H1 (cell line): ENCODE measurements at regions not wholly inside any gene's neighbourhood (a gene's known extent, or its start where the extent isn't known, plus 50 kb on each side); places are given as distances from the start of the nearest gene placed in this dataset.

Source experiments
- CTCF ChIA-PET: fragments of 300-600 bp; sonication (Branson Sonifier 250); formaldehyde crosslinking; loops from one replicate; lab custom pipeline; 2021; ENCODE audit not compliant: partially characterized antibody; lab: Charles Lee
- POLR2A ChIA-PET: fragments of 300-600 bp; sonication (Branson Sonifier 250); formaldehyde crosslinking; loops from one replicate; lab custom pipeline; 2021; ENCODE audit warnings: inconsistent platforms; ENCODE audit not compliant: partially characterized antibody; lab: Charles Lee
- DNase-seq, 2 experiments: peaks; one replicate each; pipeline versions ENCODE4 v3.0.0 to v3.0.0-alpha.2; 2010 to 2022; ENCODE audit warnings: low spot score in 2 of 2, low read depth in 1 of 2, mixed read lengths in 1 of 2
- FAIRE-seq: peaks from 2 replicates; lab custom pipeline; 2011; peaks lifted over from hg19 to GRCh38; lab: Jason Lieb, UNC
- H2AFZ ChIP-seq: 2 replicates; pipeline ENCODE4 v1.8.1; 2012; ENCODE audit warnings: low read length, inconsistent platforms
- H2AK5ac ChIP-seq: 2 replicates; pipeline ENCODE4 v1.6.1; 2013; ENCODE audit warnings: low read depth, low read length
- H2BK120ac ChIP-seq: replicated peaks from 2 replicates; pipeline ENCODE3; 2013; ENCODE audit warnings: low read depth, low read length, inconsistent platforms
- H2BK12ac ChIP-seq: 2 replicates; pipeline ENCODE4 v1.6.1; 2013; ENCODE audit warnings: low read depth, low read length
- H2BK15ac ChIP-seq: 2 replicates; pipeline ENCODE4 v1.6.1; 2013; ENCODE audit warnings: low read length
- H2BK20ac ChIP-seq: 2 replicates; pipeline ENCODE4 v1.6.1; 2013; ENCODE audit warnings: low read length
- H2BK5ac ChIP-seq: 2 replicates; pipeline ENCODE4 v1.6.1; 2013; ENCODE audit warnings: low read depth, low read length
- H3K14ac ChIP-seq: 2 replicates; pipeline ENCODE4 v1.6.1; 2013; ENCODE audit warnings: inconsistent platforms; ENCODE audit not compliant: insufficient read length
- H3K18ac ChIP-seq: 2 replicates; pipeline ENCODE4 v1.6.1; 2013; ENCODE audit warnings: low read length; ENCODE audit errors: extremely low read depth
- H3K23ac ChIP-seq: 2 replicates; pipeline ENCODE4 v1.6.1; 2013; ENCODE audit warnings: inconsistent platforms; ENCODE audit not compliant: insufficient read length
- H3K23me2 ChIP-seq: 2 replicates; pipeline ENCODE4 v1.6.1; 2013; ENCODE audit warnings: low read depth, low read length
- H3K27ac ChIP-seq: 2 replicates; pipeline ENCODE4 v1.6.1; 2011; ENCODE audit warnings: low read depth, low read length, inconsistent platforms
- H3K27me3 ChIP-seq, 4 experiments: replicated peaks in 1 of 4; 1 replicate in 1 of 4; 2 replicates in 3 of 4; pipeline versions ENCODE4 v1.6.1 to v1.8.1; 2011 to 2013; ENCODE audit warnings: low read length in 3 of 4, mild to moderate bottlenecking in 3 of 4, inconsistent platforms in 2 of 4, mixed read lengths in 2 of 4, moderate library complexity in 1 of 4; ENCODE audit not compliant: control insufficient read depth in 3 of 4, insufficient read depth in 3 of 4; ENCODE audit errors: extremely low read depth in 1 of 4
- H3K36me3 ChIP-seq, 4 experiments: 2 replicates each; pipeline versions ENCODE4 v1.6.1 to v1.8.1; 2011 to 2013; ENCODE audit warnings: mild to moderate bottlenecking in 4 of 4, low read length in 3 of 4, moderate library complexity in 2 of 4, control low read depth in 1 of 4, inconsistent platforms in 1 of 4; ENCODE audit not compliant: insufficient read depth in 4 of 4, control insufficient read depth in 2 of 4
- H3K4ac ChIP-seq: replicated peaks from 2 replicates; pipeline ENCODE3; 2013; ENCODE audit warnings: low read length, low read depth, mixed read lengths, inconsistent platforms; ENCODE audit not compliant: insufficient read length
- H3K4me1 ChIP-seq, 4 experiments: replicated peaks in 1 of 4; 1 replicate in 1 of 4; 2 replicates in 3 of 4; pipeline versions ENCODE4 v1.6.1 to v1.8.1; 2011 to 2013; ENCODE audit warnings: low read length in 3 of 4, inconsistent platforms in 2 of 4, mixed read lengths in 1 of 4; ENCODE audit not compliant: insufficient read depth in 4 of 4, control insufficient read depth in 3 of 4
- H3K4me2 ChIP-seq, 2 experiments: 2 replicates each; pipeline versions ENCODE4 v1.6.1 to v1.8.1; 2011 to 2013; ENCODE audit warnings: low read depth in 2 of 2, low read length in 2 of 2, control low read depth in 1 of 2, inconsistent platforms in 1 of 2, mild to moderate bottlenecking in 1 of 2; ENCODE audit not compliant: insufficient read depth in 1 of 2
- H3K4me3 ChIP-seq, 4 experiments: fragments of 200-600, 300-600 bp in 1 of 4; sonication (generic), shearing (Covaris generic), sonication (Bioruptor Twin) in 1 of 4; 2 replicates each; pipeline versions ENCODE4 v1.5.1 to v1.8.1; 2011 to 2016; ENCODE audit warnings: low read length in 4 of 4, low read depth in 3 of 4, control low read depth in 2 of 4, inconsistent platforms in 2 of 4, mild to moderate bottlenecking in 2 of 4, mixed read lengths in 1 of 4, moderate library complexity in 1 of 4; ENCODE audit not compliant: insufficient read depth in 2 of 4; ENCODE audit errors: extremely low read depth in 1 of 4
- H3K56ac ChIP-seq: replicated peaks from 2 replicates; pipeline ENCODE3; 2013; ENCODE audit warnings: low read depth, mild to moderate bottlenecking, mixed read lengths, low read length, inconsistent platforms; ENCODE audit not compliant: insufficient read length
- H3K79me1 ChIP-seq: 2 replicates; pipeline ENCODE4 v1.6.1; 2013; ENCODE audit warnings: low read depth, low read length, control low read depth
- H3K79me2 ChIP-seq, 2 experiments: 2 replicates each; pipeline versions ENCODE4 v1.6.1 to v1.8.1; 2012 to 2013; ENCODE audit warnings: low read length in 2 of 2, mild to moderate bottlenecking in 2 of 2, inconsistent platforms in 1 of 2; ENCODE audit not compliant: insufficient read depth in 2 of 2, control insufficient read depth in 1 of 2
- H3K9ac ChIP-seq, 4 experiments: replicated peaks in 1 of 4; 1 replicate in 1 of 4; 2 replicates in 3 of 4; pipeline versions ENCODE4 v1.6.1 to v1.8.1; 2011 to 2013; ENCODE audit warnings: low read depth in 3 of 4, low read length in 3 of 4, control low read depth in 2 of 4, mild to moderate bottlenecking in 2 of 4, moderate library complexity in 2 of 4, inconsistent platforms in 1 of 4; ENCODE audit errors: extremely low read depth in 1 of 4
- H3K9me3 ChIP-seq, 2 experiments: 2 replicates each; pipeline versions ENCODE4 v1.6.1 to v1.8.1; 2012 to 2013; ENCODE audit warnings: mild to moderate bottlenecking in 2 of 2, moderate library complexity in 2 of 2, control low read depth in 1 of 2, inconsistent platforms in 1 of 2, low read depth in 1 of 2, low read length in 1 of 2, mixed read lengths in 1 of 2; ENCODE audit not compliant: insufficient read depth in 2 of 2
- H4K20me1 ChIP-seq, 2 experiments: replicated peaks in 1 of 2; 2 replicates each; pipeline versions ENCODE3 to v1.8.1; 2011 to 2013; ENCODE audit warnings: inconsistent platforms in 2 of 2, low read length in 2 of 2, mild to moderate bottlenecking in 1 of 2; ENCODE audit not compliant: insufficient read depth in 2 of 2, control insufficient read depth in 1 of 2
- H4K5ac ChIP-seq: 2 replicates; pipeline ENCODE4 v1.6.1; 2013; ENCODE audit warnings: low read length, low read depth, mixed read lengths, inconsistent platforms; ENCODE audit not compliant: insufficient read length
- H4K8ac ChIP-seq: 2 replicates; pipeline ENCODE4 v1.8.0; 2013; ENCODE audit warnings: mild to moderate bottlenecking, moderate library complexity, low read length, inconsistent platforms; ENCODE audit not compliant: insufficient read depth; ENCODE audit errors: extremely low read depth
- H4K91ac ChIP-seq: replicated peaks from 2 replicates; pipeline ENCODE3; 2013; ENCODE audit warnings: low read length, mixed read lengths, inconsistent platforms; ENCODE audit not compliant: insufficient read length
- ATF3 ChIP-seq: IDR thresholded peaks from 2 replicates; pipeline ENCODE4 v1.6.1; 2011; ENCODE audit warnings: low read depth, mild to moderate bottlenecking, low read length; ENCODE audit not compliant: insufficient read depth
- CREB1 ChIP-seq: IDR thresholded peaks from 2 replicates; pipeline ENCODE4 v1.6.1; 2012; ENCODE audit warnings: inconsistent platforms
- CTCF ChIP-seq, 3 experiments: IDR thresholded peaks; 1 replicate in 2 of 3; 2 replicates in 1 of 3; pipeline versions ENCODE4 v1.5.1 to v1.6.1; 2011; ENCODE audit warnings: low read length in 3 of 3, mild to moderate bottlenecking in 3 of 3, inconsistent platforms in 2 of 3, low read depth in 1 of 3, moderate library complexity in 1 of 3; ENCODE audit not compliant: insufficient read depth in 1 of 3; ENCODE audit errors: control extremely low read depth in 1 of 3
- EGR1 ChIP-seq: IDR thresholded peaks from 2 replicates; pipeline ENCODE4 v1.6.1; 2011; ENCODE audit warnings: low read depth, low read length, borderline replicate concordance
- MAX ChIP-seq: IDR thresholded peaks from 2 replicates; pipeline ENCODE4 v1.6.1; 2012; ENCODE audit warnings: inconsistent platforms
- NRF1 ChIP-seq: IDR thresholded peaks from 2 replicates; pipeline ENCODE4 v1.6.1; 2011; ENCODE audit warnings: mild to moderate bottlenecking, low read depth, low read length, improper control_type of control experiment
- POLR2AphosphoS5 ChIP-seq: IDR thresholded peaks from 2 replicates; pipeline ENCODE4 v1.6.1; 2011; ENCODE audit warnings: low read depth, low read length
- POU5F1 ChIP-seq: IDR thresholded peaks from 2 replicates; pipeline ENCODE4 v1.6.1; 2011; ENCODE audit warnings: low read depth, mild to moderate bottlenecking, low read length, moderate library complexity
- SIN3A ChIP-seq, 2 experiments: IDR thresholded peaks in 1 of 2; conservative IDR thresholded peaks in 1 of 2; 2 replicates each; pipeline ENCODE4 v1.6.1; 2011 to 2012; ENCODE audit warnings: low read length in 2 of 2, improper control_type of control experiment in 1 of 2, low read depth in 1 of 2, mild to moderate bottlenecking in 1 of 2
- SIX5 ChIP-seq: IDR thresholded peaks from 2 replicates; pipeline ENCODE4 v1.6.1; 2011; ENCODE audit warnings: mild to moderate bottlenecking, low read depth, low read length
- TCF12 ChIP-seq: IDR thresholded peaks from 2 replicates; pipeline ENCODE4 v1.6.1; 2011; ENCODE audit warnings: low read depth, mild to moderate bottlenecking, low read length
- TEAD4 ChIP-seq: IDR thresholded peaks from 2 replicates; pipeline ENCODE4 v1.6.1; 2012; ENCODE audit warnings: low read depth, low read length, inconsistent platforms, mixed read lengths
- ZNF274 ChIP-seq: IDR thresholded peaks from 2 replicates; pipeline ENCODE4 v1.7.0; 2012; ENCODE audit warnings: low read length, borderline replicate concordance; ENCODE audit errors: extremely low read depth
- WGBS, 2 experiments: shearing (Covaris generic) in 1 of 2; methylation state at CpG; one replicate each; pipeline versions ENCODE4 v1.1.6 to v1.1.7; 2013 to 2015; ENCODE audit warnings: low lambda C conversion rate in 2 of 2, mixed read lengths in 2 of 2, inconsistent platforms in 1 of 2, low coverage in 1 of 2, missing lambda C conversion rate in 1 of 2; ENCODE audit not compliant: insufficient replicate concordance in 2 of 2, insufficient coverage in 1 of 2, insufficient read length in 1 of 2; ENCODE audit errors: extremely low coverage in 1 of 2, missing lambda C conversion rate in 1 of 2; 5-methylcytosine and 5-hydroxymethylcytosine counted together

- no peaks in the 10 kb centered on the region for H3K27me3 ChIP-seq
- H3K27ac ChIP-seq, result no peak overlapping the region
- no peaks in the 10 kb centered on the region for H3K4me1 ChIP-seq
- no peaks in the 10 kb centered on the region for H3K79me2 ChIP-seq
- no peak overlapping the region for H3K4me3 ChIP-seq
- no peaks in the 10 kb centered on the region for H3K9me3 ChIP-seq
- WGBS, 2 experiments, result 83% methylated on average over 3 of the region's 3 CpGs; no CpG with 5 or more reads in 1 of the 2 experiments
- ChIA-PET POLR2A (no interaction called here), CTCF (no interaction called here)
- H4K8ac ChIP-seq, result no peak overlapping the region
- H4K5ac ChIP-seq, result no peak overlapping the region
- no peak overlapping the region for H3K23ac ChIP-seq
- H2BK15ac ChIP-seq, result no peak overlapping the region
- no peak overlapping the region for H2BK12ac ChIP-seq
- no peak overlapping the region for H3K4me2 ChIP-seq
- H3K79me1 ChIP-seq, result no peaks in the 10 kb centered on the region
- H2BK5ac ChIP-seq, result no peak overlapping the region
- H3K4ac ChIP-seq, result no peak overlapping the region
- H3K9ac ChIP-seq, result no peak overlapping the region
- FAIRE-seq (no peak), DNase-seq (no peak)
- H2AFZ ChIP-seq, result no peak overlapping the region
- no peak overlapping the region for H4K91ac ChIP-seq
- H3K14ac ChIP-seq, result no peak overlapping the region
- H3K56ac ChIP-seq, result no peak overlapping the region
- no peaks in the 10 kb centered on the region for H4K20me1 ChIP-seq
- no peak overlapping the region for H2BK20ac ChIP-seq
- H2AK5ac ChIP-seq, result no peak overlapping the region
- H3K18ac ChIP-seq, result no peak overlapping the region
- H2BK120ac ChIP-seq, result no peak overlapping the region
- no peaks in the 10 kb centered on the region for H3K23me2 ChIP-seq
- no peaks in the 10 kb centered on the region for H3K36me3 ChIP-seq
- TF ChIP-seq TEAD4, result no peak
- TF ChIP-seq SIX5, result no peak
- TF ChIP-seq CREB1, result no peak
- no peak for TF ChIP-seq TCF12
- no peak for TF ChIP-seq ATF3
- TF ChIP-seq EGR1, result no peak
- no peak for TF ChIP-seq MAX
- no peak for TF ChIP-seq NRF1
- TF ChIP-seq POU5F1, result no peak
- TF ChIP-seq ZNF274, result no peak
- TF ChIP-seq SIN3A (conservative IDR thresholded peaks at IDR 0.05 in 1 of 2, IDR thresholded peaks at IDR 0.05 in 1 of 2; ENCODE audit: low read depth in 1 of 2, low read length in 2 of 2), result no peak
- TF ChIP-seq POLR2AphosphoS5, result no peak
- TF ChIP-seq CTCF (IDR thresholded peaks at IDR 0.05; ENCODE audit: control extremely low read depth in 1 of 3, insufficient read depth in 1 of 3, low read depth in 1 of 3, low read length in 3 of 3), result no peak
Measured at GRCh38 chr13:50326271-50326670, 311.0 kb downstream of the KCNRG start.
